GM21529 (cell line): ENCODE measurements at regions not wholly inside any gene's neighbourhood (a gene's known extent, or its start where the extent isn't known, plus 50 kb on each side); places are given as distances from the start of the nearest gene placed in this dataset.

ENCODE experiments used
- ATAC-seq: cut with Tn5 transposase; IDR thresholded peaks from one replicate; pipeline ENCODE4 v1.9.1; 2021; ENCODE audit not compliant: unreplicated experiment

GRCh38 chr16:51445250-51445649 is 294.2 kb upstream of the SALL1 start:
- no peak for ATAC-seq

GRCh38 chr16:51443934-51444333 is 292.9 kb upstream of the SALL1 start:
- no peak for ATAC-seq

DNA sequence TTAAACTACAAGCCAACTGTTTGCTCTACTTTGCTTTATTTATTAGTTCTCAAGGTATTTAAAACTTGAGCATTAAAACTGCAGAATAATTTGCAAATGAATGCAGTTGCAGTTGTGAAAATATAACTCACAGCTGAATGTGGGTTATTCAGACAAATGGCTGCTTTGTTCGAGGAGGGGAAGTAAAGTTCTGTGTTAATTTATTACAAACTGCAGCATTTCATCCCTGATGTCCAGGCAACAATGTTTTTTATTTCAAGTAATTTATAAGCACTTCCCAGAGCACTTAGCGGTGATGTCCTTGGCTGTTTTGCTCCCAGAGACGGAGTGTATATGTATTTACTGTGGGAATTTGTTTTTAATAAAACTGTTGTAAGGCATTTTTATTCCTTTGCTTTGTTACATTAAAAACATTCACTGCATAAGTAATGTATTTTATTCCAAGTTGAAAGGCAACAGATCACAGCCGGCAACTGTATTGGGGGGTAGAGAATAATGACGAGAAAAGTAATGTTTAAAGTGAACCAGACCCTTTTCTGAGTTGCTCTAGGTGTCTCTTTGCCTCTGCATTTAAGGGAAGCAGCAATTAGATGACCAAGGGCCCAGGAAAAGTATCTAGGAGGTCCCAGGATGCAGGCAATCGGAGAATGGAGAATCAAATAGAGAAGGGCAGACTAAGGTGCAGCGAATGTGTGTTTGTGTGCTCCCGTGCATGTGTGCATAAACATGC is 291.2 kb upstream of the SALL1 start:
- ATAC-seq: no peak

GRCh38 chr16:51440131-51440889 is 289.2 kb upstream of the SALL1 start:
- no peak for ATAC-seq

DNA sequence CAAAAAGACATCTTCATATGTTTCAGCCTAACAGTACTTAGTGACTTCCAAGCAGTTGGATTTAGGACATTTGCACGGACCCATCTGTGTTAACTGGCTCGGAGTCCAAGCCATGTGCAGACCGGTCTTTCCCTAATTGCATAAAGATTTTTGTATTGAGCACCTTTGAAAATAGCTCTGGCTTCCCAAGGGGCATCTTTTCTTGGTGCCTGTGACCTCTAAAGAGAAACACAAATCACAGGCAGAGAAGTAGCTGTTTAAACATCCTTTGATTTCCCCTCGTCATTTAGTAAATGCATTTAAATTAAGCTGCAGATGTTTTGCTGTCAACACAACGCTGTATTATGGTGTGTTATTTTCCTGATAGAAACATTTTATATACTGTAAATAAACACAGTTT is 288.2 kb upstream of the SALL1 start:
- no peak for ATAC-seq

DNA sequence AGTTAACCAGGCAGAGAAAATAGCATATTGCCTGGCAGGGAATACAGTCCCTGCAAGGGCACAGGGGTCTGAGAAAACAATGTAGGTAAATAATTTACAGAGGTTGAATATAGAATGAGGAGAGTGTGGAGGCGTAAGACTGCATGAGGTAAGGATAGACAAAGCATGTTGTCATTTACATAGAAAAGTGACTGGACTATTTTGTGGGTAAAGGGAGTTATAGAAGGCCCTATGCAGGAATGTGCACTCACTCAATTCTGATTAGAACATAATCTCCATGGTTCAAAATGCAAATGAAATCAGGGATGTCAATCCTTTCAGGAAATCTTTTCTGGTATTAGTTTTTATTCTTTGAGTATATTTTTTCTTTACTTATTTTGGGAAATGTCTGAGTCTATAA is 285.7 kb upstream of the SALL1 start:
- ATAC-seq: no peak

GRCh38 chr16:51434567-51435198 is 283.6 kb upstream of the SALL1 start:
- no peak for ATAC-seq

DNA sequence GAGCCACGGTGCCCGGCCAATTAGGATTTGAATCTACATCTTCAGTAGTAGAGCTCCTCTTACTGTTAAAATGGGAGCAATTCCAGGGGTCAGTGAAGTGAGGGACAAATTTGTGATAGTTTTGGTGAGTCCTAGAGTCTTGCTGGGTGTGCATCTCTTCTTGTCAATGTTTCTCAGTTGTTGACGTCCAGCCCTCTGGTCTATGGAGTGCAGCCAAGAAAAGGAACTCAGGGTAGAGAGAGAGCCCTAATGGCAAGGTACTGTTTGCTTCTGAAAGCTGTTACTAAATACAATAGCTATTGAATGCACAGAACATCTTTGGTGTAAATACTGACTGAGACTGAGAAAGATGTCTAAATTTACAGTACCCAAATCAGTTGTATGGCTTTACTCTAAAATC is 282.5 kb upstream of the SALL1 start:
- no peak for ATAC-seq

DNA sequence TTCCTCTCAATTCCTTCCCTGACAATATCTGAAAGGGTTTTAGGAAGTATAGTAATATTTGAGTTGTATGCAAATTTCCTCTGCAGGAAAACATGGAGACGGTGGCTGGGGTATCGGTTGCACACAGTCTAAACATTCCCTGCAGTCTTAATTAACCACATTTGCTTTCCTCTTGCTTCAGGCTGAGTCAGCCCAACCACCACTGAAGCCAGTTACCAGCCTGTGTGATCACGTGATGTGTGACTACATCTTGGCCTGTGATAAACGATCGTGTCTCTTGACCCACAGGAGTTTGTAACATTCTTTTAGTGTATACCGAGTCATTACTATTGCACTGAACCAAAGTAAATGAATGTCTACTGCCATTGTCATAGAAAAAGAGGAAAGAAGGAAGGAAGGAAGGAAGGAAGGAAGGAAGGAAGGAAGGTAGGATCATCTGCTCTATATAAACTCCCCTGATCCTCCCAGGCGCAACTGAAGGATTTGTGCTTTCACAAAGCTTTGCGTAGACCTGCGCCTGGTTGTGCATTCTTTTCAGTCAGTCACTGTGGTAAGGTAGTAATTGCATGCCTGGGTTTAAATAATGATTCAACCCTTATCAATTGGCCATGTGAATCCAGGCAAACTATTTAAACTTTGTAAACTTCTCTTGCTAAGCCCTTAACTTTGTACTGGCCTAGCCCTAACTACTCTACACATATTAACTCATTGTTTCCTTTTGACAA is 280.6 kb upstream of the SALL1 start:
- ATAC-seq: no peak

GRCh38 chr16:51430716-51431369 is 279.8 kb upstream of the SALL1 start:
- ATAC-seq: no peak

GRCh38 chr16:51429041-51429440 is 278.0 kb upstream of the SALL1 start:
- no peak for ATAC-seq

GRCh38 chr16:51427085-51427484 is 276.0 kb upstream of the SALL1 start:
- ATAC-seq: no peak

- no peak for ATAC-seq
Observed at GRCh38 chr16:51426276-51426675, 275.2 kb upstream of the SALL1 start.

DNA sequence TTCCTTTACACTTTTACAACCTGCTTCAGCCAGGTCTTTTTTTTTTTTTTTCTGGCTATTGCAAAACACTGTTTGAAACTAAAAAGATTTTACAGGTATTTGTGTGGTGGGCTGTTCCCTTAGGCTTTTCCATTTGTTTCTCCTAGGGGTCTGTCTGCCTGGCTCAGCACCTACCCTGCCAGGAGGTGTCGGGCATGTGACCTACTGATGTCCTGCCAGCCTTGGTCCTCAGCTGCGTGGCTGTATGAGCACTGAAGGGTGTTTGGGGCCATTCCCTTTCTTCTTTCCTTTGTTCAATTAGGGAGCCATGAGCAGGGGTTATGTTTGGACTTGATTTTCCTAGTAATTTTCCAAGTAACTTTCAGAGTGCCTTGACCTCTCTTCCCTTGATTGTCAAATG is 269.2 kb upstream of the SALL1 start:
- no peak for ATAC-seq

- no peak for ATAC-seq
Observed at GRCh38 chr16:51419768-51420167, 268.7 kb upstream of the SALL1 start.

GRCh38 chr16:51418258-51418657 is 267.2 kb upstream of the SALL1 start:
- ATAC-seq: no peak

- no peak for ATAC-seq
Observed at GRCh38 chr16:51416926-51417325, 265.9 kb upstream of the SALL1 start.

- ATAC-seq: no peak
Observed at GRCh38 chr16:51410125-51410524, 259.1 kb upstream of the SALL1 start.

GRCh38 chr16:51409001-51409675 is 258.1 kb upstream of the SALL1 start:
- ATAC-seq: no peak

GRCh38 chr16:51408357-51408756 is 257.3 kb upstream of the SALL1 start:
- ATAC-seq: no peak
